DOHH2 (cell line): ENCODE measurements at regions not wholly inside any gene's neighbourhood (a gene's known extent, or its start where the extent isn't known, plus 50 kb on each side); places are given as distances from the start of the nearest gene placed in this dataset.

Source experiments
- H3F3A ChIP-seq: fragments of 200-600 bp; sonication (generic), shearing (Covaris generic); 2 replicates; pipeline ENCODE4 v1.6.0; 2016; ENCODE audit warnings: antibody characterized with exemption, mild to moderate bottlenecking; ENCODE audit not compliant: control insufficient read depth, insufficient read depth
- H3K27ac ChIP-seq: fragments of 200-600 bp; sonication (generic); 2 replicates; pipeline ENCODE4 v1.5.1; 2014; ENCODE audit warnings: low read depth, mild to moderate bottlenecking, low read length, moderate library complexity
- H3K27me3 ChIP-seq: fragments of 200-600 bp; sonication (generic); 2 replicates; pipeline ENCODE4 v1.6.1; 2014; ENCODE audit warnings: mild to moderate bottlenecking, low read length, mixed read lengths; ENCODE audit not compliant: control insufficient read depth
- H3K36me3 ChIP-seq: fragments of 200-600 bp; sonication (generic); 2 replicates; pipeline ENCODE4 v1.6.1; 2014; ENCODE audit warnings: mild to moderate bottlenecking, low read length, moderate library complexity, mixed read lengths; ENCODE audit not compliant: control insufficient read depth
- H3K4me1 ChIP-seq: fragments of 200-600 bp; sonication (generic); 2 replicates; pipeline ENCODE4 v1.6.1; 2014; ENCODE audit warnings: mild to moderate bottlenecking, low read length, mixed read lengths; ENCODE audit not compliant: control insufficient read depth
- H3K4me2 ChIP-seq: fragments of 200-600 bp; sonication (generic); 2 replicates; pipeline ENCODE4 v1.6.0; 2014; ENCODE audit warnings: mild to moderate bottlenecking, low read length, moderate library complexity
- H3K4me3 ChIP-seq: fragments of 200-600 bp; sonication (generic); 2 replicates; pipeline ENCODE4 v1.5.1; 2014; ENCODE audit warnings: mild to moderate bottlenecking, low read length, mixed read lengths
- H3K79me2 ChIP-seq: fragments of 200-600 bp; sonication (generic); 2 replicates; pipeline ENCODE4 v1.6.1; 2014; ENCODE audit warnings: mild to moderate bottlenecking, low read length, mixed read lengths; ENCODE audit not compliant: control insufficient read depth
- H3K9me2 ChIP-seq: fragments of 200-600 bp; sonication (generic); replicated peaks from 2 replicates; pipeline ENCODE4 v1.6.1; 2014; ENCODE audit warnings: mild to moderate bottlenecking, low read length, mixed read lengths; ENCODE audit not compliant: control insufficient read depth
- H3K9me3 ChIP-seq: fragments of 200-600 bp; sonication (generic); 2 replicates; pipeline ENCODE4 v1.6.1; 2014; ENCODE audit warnings: antibody characterized with exemption, low read length, mixed read lengths; ENCODE audit not compliant: control insufficient read depth, insufficient read depth
- H4K20me1 ChIP-seq: fragments of 200-600 bp; sonication (generic); 2 replicates; pipeline ENCODE4 v1.6.0; 2014; ENCODE audit warnings: low read depth, mild to moderate bottlenecking, antibody characterized with exemption, low read length, moderate library complexity; ENCODE audit not compliant: control insufficient read depth, insufficient read depth
- EZH2phosphoT487 ChIP-seq: fragments of 200-600 bp; sonication (generic); IDR thresholded peaks from 2 replicates; pipeline ENCODE4 v1.6.1; 2017; ENCODE audit warnings: borderline replicate concordance, mild to moderate bottlenecking, antibody characterized with exemption, low read length, moderate library complexity, mixed read lengths
- TF ChIP-seq, protein P1 (sequence below): fragments of 200-600 bp; sonication (generic); IDR thresholded peaks from one replicate; pipeline ENCODE4 v1.5.1; 2014; ENCODE audit warnings: antibody characterized with exemption, mild to moderate bottlenecking, low read depth, low read length; ENCODE audit not compliant: poor library complexity, severe bottlenecking

DNA sequence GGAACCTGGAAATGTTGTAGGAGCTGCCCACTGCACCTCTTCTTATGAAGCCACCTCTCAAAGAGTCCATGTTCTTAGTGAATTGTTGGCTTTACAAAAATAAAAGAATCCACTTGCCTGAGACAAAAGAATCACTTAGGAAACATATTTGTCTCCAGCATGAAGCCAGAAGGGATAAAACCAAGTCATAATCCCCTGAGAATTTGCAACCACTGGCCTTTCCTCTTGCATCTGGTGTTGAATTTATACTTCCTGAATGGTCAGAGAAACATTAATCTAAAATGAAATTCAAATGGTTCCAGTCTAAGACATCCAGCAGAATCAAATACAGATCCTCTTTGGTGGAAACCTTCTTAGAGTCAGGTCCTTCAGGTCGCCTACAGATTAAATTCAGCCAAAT is 192.5 kb upstream of the ECI2 start:
- H3K36me3 ChIP-seq: no peaks in the 10 kb centered on the region
- no peaks in the 10 kb centered on the region for H3K9me3 ChIP-seq
- H3F3A ChIP-seq: no peaks in the 10 kb centered on the region
- H3K4me1 ChIP-seq: no peaks in the 10 kb centered on the region
- H4K20me1 ChIP-seq: no peaks in the 10 kb centered on the region
- H3K27ac ChIP-seq: no peak overlapping the region
- no peaks in the 10 kb centered on the region for H3K27me3 ChIP-seq
- no peak for TF ChIP-seq EZH2phosphoT487
- TF ChIP-seq, protein P1, sequence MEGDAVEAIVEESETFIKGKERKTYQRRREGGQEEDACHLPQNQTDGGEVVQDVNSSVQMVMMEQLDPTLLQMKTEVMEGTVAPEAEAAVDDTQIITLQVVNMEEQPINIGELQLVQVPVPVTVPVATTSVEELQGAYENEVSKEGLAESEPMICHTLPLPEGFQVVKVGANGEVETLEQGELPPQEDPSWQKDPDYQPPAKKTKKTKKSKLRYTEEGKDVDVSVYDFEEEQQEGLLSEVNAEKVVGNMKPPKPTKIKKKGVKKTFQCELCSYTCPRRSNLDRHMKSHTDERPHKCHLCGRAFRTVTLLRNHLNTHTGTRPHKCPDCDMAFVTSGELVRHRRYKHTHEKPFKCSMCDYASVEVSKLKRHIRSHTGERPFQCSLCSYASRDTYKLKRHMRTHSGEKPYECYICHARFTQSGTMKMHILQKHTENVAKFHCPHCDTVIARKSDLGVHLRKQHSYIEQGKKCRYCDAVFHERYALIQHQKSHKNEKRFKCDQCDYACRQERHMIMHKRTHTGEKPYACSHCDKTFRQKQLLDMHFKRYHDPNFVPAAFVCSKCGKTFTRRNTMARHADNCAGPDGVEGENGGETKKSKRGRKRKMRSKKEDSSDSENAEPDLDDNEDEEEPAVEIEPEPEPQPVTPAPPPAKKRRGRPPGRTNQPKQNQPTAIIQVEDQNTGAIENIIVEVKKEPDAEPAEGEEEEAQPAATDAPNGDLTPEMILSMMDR: no peak
- H3K9me2 ChIP-seq: no peaks in the 10 kb centered on the region
- no peak overlapping the region for H3K4me3 ChIP-seq
- H3K79me2 ChIP-seq: no peaks in the 10 kb centered on the region
- no peak overlapping the region for H3K4me2 ChIP-seq

DNA sequence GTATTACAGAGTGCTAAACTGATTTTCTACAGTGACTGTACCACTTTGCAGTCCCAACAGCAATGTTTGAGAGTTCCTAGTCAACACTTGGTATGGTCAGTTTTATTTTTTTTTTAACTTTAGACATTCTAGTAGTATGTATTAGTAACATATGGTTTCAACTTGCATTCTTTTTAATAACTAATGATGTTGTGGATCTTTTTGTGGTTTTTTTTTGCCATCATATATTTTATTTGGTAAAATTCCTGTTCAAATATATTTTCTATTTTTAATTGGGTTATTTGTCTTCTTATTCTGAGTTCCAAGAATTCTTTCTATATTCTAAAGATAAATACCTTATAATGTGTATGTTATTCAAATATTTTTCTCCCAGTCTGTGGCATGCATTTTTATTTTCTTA is 189.4 kb upstream of the ECI2 start:
- H3K9me2 ChIP-seq: no peaks in the 10 kb centered on the region
- TF ChIP-seq, protein P1: no peak
- no peak for TF ChIP-seq EZH2phosphoT487
- no peak overlapping the region for H3K4me2 ChIP-seq
- no peaks in the 10 kb centered on the region for H3K79me2 ChIP-seq
- no peak overlapping the region for H3K4me3 ChIP-seq
- H3K27ac ChIP-seq: no peak overlapping the region
- H3F3A ChIP-seq: no peaks in the 10 kb centered on the region
- H3K36me3 ChIP-seq: no peaks in the 10 kb centered on the region
- H3K4me1 ChIP-seq: no peaks in the 10 kb centered on the region
- H4K20me1 ChIP-seq: no peaks in the 10 kb centered on the region
- H3K27me3 ChIP-seq: no peaks in the 10 kb centered on the region
- no peaks in the 10 kb centered on the region for H3K9me3 ChIP-seq

GRCh38 chr6:4323322-4323721 is 187.9 kb upstream of the ECI2 start:
- Histone ChIP-seq H3K4me1 (no peaks in the 10 kb centered on the region), H3K9me2 (no peaks in the 10 kb centered on the region), H3K27ac (no peak overlapping the region), H4K20me1 (no peaks in the 10 kb centered on the region), H3K27me3 (no peaks in the 10 kb centered on the region), H3K36me3 (no peaks in the 10 kb centered on the region), H3K9me3 (no peaks in the 10 kb centered on the region), H3K4me3 (no peak overlapping the region), H3F3A (no peaks in the 10 kb centered on the region), H3K4me2 (no peak overlapping the region), H3K79me2 (no peaks in the 10 kb centered on the region)
- TF ChIP-seq EZH2phosphoT487: no peak
- TF ChIP-seq, protein P1: no peak
